SHP77 treated with DMSO at 0.1 percent for 48 hours (cell line): ENCODE measurements at regions not wholly inside any gene's neighbourhood (a gene's known extent, or its start where the extent isn't known, plus 50 kb on each side); places are given as distances from the start of the nearest gene placed in this dataset.
"Not testable (repeated sequence)": the region's sequence is repeated elsewhere in the genome, so short reads cannot be mapped to it uniquely, and the experiment has no call there.

ENCODE experiments used
- DNase-seq: peaks from one replicate; lab custom pipeline; 2025; lab: John Stamatoyannopoulos, UW

- DNase-seq = peak; percentile 46
Measured at GRCh38 chr18:65287652-65288051, 463.2 kb upstream of the CDH7 start.

GRCh38 chr18:65282096-65282495 is 468.7 kb upstream of the CDH7 start:
- DNase-seq = no peak

GRCh38 chr18:65279668-65280305 is 471.0 kb upstream of the CDH7 start:
- no peak for DNase-seq

GRCh38 chr18:65278939-65279667 is 471.7 kb upstream of the CDH7 start:
- no peak for DNase-seq

- DNase-seq = no peak
Measured at GRCh38 chr18:65269375-65269774, 481.4 kb upstream of the CDH7 start.

GRCh38 chr18:65265761-65266160 is 485.1 kb upstream of the CDH7 start:
- DNase-seq = no peak

GRCh38 chr18:65260030-65260429 is 490.8 kb upstream of the CDH7 start:
- no peak for DNase-seq

GRCh38 chr18:65259403-65259802 is 491.4 kb upstream of the CDH7 start:
- no peak for DNase-seq

- no peak for DNase-seq
Measured at GRCh38 chr18:65257149-65257548, 493.7 kb upstream of the CDH7 start.

- DNase-seq = no peak
Measured at GRCh38 chr18:65255417-65255816, 495.4 kb upstream of the CDH7 start.

- no peak for DNase-seq
Measured at GRCh38 chr18:65239787-65240186, 511.0 kb upstream of the CDH7 start.

- DNase-seq = peak; percentile 86
Measured at GRCh38 chr18:65235966-65236624, 514.7 kb upstream of the CDH7 start.

- no peak for DNase-seq
Measured at GRCh38 chr18:65230311-65230710, 520.5 kb upstream of the CDH7 start.

GRCh38 chr18:65227970-65228369 is 522.8 kb upstream of the CDH7 start:
- no peak for DNase-seq

- DNase-seq = peak; percentile 88
Measured at GRCh38 chr18:65221736-65222135, 529.1 kb upstream of the CDH7 start.

- no peak for DNase-seq
Measured at GRCh38 chr18:65221115-65221514, 529.7 kb upstream of the CDH7 start.

- DNase-seq = no peak
Measured at GRCh38 chr18:65215865-65216466, 534.8 kb upstream of the CDH7 start.

GRCh38 chr18:65214456-65214855 is 536.4 kb upstream of the CDH7 start:
- no peak for DNase-seq

- no peak for DNase-seq
Measured at GRCh38 chr18:65206551-65207260, 544.1 kb upstream of the CDH7 start.

GRCh38 chr18:65202091-65202490 is 548.7 kb upstream of the CDH7 start:
- DNase-seq = no peak

GRCh38 chr18:65175681-65176080 is 575.1 kb upstream of the CDH7 start:
- DNase-seq = no peak

GRCh38 chr18:65162086-65162485 is 588.7 kb upstream of the CDH7 start:
- not testable (repeated sequence) for DNase-seq
